ENCODE measurements at regions not wholly inside any gene's neighbourhood (a gene's known extent, or its start where the extent isn't known, plus 50 kb on each side); places are given as distances from the start of the nearest gene placed in this dataset.

- H3K4me3 ChIP-seq (ENCODE audit: low read depth, low read length): no peak overlapping the region
These were observed 755.4 kb upstream of the MDGA2 start for GRCh38 chr14:48430805-48431204.

GRCh38 chr14:48429512-48429911 is 754.1 kb upstream of the MDGA2 start:
- no peak for TF ChIP-seq CTCF (IDR thresholded peaks at IDR 0.05; ENCODE audit: borderline replicate concordance, insufficient read depth, low read depth, low read length)

More at GRCh38 chr14:48430805-48431204, 755.4 kb upstream of the MDGA2 start:
- no peak for TF ChIP-seq CTCF (IDR thresholded peaks at IDR 0.05; ENCODE audit: borderline replicate concordance, insufficient read depth, low read depth, low read length)

GRCh38 chr14:48417715-48418500 is 742.5 kb upstream of the MDGA2 start:
- H3K4me3 ChIP-seq (ENCODE audit: low read depth, low read length): no peak overlapping the region
- TF ChIP-seq CTCF (IDR thresholded peaks at IDR 0.05; ENCODE audit: borderline replicate concordance, insufficient read depth, low read depth, low read length): no peak

More at GRCh38 chr14:48429512-48429911, 754.1 kb upstream of the MDGA2 start:
- H3K4me3 ChIP-seq (ENCODE audit: low read depth, low read length): no peak overlapping the region

- no peak for TF ChIP-seq CTCF (IDR thresholded peaks at IDR 0.05; ENCODE audit: borderline replicate concordance, insufficient read depth, low read depth, low read length)
- H3K4me3 ChIP-seq (ENCODE audit: low read depth, low read length): no peak overlapping the region
These were observed 725.9 kb upstream of the MDGA2 start for GRCh38 chr14:48401321-48401720.

- H3K4me3 ChIP-seq (ENCODE audit: low read depth, low read length): no peak overlapping the region
- peak; percentile 47 for TF ChIP-seq CTCF (IDR thresholded peaks at IDR 0.05; ENCODE audit: borderline replicate concordance, insufficient read depth, low read depth, low read length)
These were observed 723.4 kb upstream of the MDGA2 start for GRCh38 chr14:48398675-48399282.

GRCh38 chr14:48391661-48392060 is 716.3 kb upstream of the MDGA2 start:
- TF ChIP-seq CTCF (IDR thresholded peaks at IDR 0.05; ENCODE audit: borderline replicate concordance, insufficient read depth, low read depth, low read length): no peak
- H3K4me3 ChIP-seq (ENCODE audit: low read depth, low read length): no peak overlapping the region

- no peak overlapping the region for H3K4me3 ChIP-seq (ENCODE audit: low read depth, low read length)
- TF ChIP-seq CTCF (IDR thresholded peaks at IDR 0.05; ENCODE audit: borderline replicate concordance, insufficient read depth, low read depth, low read length): no peak
These were observed 714.9 kb upstream of the MDGA2 start for GRCh38 chr14:48390346-48390745.
